ENCODE measurements at regions not wholly inside any gene's neighbourhood (a gene's known extent, or its start where the extent isn't known, plus 50 kb on each side); places are given as distances from the start of the nearest gene placed in this dataset.

DNA sequence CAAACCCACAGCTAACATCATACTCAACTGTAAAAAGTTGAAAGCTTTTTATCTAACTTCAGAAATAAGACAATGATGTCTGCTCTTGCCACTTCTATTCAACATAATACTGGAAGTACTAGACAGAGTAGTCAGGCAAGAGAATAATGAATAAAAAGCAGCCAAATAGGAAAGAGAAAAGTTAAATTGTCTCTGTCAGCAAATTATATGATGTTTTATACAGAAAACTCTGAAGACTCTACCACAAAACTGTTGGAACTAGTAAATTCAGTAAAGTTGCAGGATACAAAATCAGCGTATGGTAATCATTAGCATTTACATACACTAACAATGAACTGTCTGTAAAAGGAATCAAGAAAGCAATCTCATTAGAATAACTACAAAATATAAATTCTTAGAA lies 752.9 kb upstream of the CT83 start:
- Histone ChIP-seq H2AK5ac (ENCODE audit: low read length) (no peak overlapping the region), H3K36me3 (ENCODE audit: control insufficient read depth, insufficient read depth, low read length) (no peaks in the 10 kb centered on the region), H3K4ac (ENCODE audit: low read depth, low read length) (no peak overlapping the region), H3K4me3 (ENCODE audit: low read length) (no peak overlapping the region), H3K4me2 (ENCODE audit: low read length) (no peak overlapping the region), H3K56ac (ENCODE audit: low read length) (no peak overlapping the region), H4K8ac (ENCODE audit: low read depth, low read length) (no peak overlapping the region), H3K79me1 (ENCODE audit: low read length) (no peaks in the 10 kb centered on the region), H3K9ac (ENCODE audit: low read length) (no peak overlapping the region), H3K27ac (ENCODE audit: low read depth, low read length) (no peak overlapping the region), H2BK5ac (ENCODE audit: low read length) (no peak overlapping the region), H3K79me2 (ENCODE audit: control insufficient read depth, insufficient read depth, low read length) (no peaks in the 10 kb centered on the region), H3K27me3 (ENCODE audit: insufficient read depth, low read length, poor library complexity) (no peaks in the 10 kb centered on the region), H4K5ac (ENCODE audit: low read length) (no peak overlapping the region), H2BK15ac (replicated peaks; ENCODE audit: low read depth) (no peak overlapping the region), H3K18ac (ENCODE audit: low read length) (no peak overlapping the region), H3K23ac (ENCODE audit: low read length) (no peak overlapping the region), H3K4me1 (ENCODE audit: control insufficient read depth, low read depth, low read length) (no peaks in the 10 kb centered on the region), H2BK120ac (ENCODE audit: low read depth, low read length) (no peak overlapping the region)
- no peak for DNase-seq
- WGBS (ENCODE audit: extremely low coverage, insufficient coverage, low lambda C conversion rate): no CpG with 5 or more reads among the region's 1 CpG

DNA sequence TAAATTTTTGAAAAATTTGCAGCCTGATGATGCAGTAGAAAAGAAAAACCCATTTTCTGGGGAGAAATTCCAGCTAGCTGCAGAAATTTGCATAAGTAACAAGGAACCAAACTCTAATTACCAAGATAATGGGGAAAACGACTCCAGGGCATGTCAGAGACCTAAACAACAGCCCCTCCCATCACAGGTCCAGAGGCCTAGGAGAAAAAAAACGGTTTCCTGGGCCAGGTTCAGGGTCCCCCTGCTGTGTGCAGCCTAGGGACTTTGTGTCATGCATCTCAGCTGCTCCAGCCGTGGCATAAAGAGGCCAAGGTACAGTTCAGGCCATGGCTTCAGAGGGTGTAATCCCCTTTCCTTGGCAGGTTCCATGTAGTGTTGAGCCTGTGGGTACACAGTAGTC lies 733.7 kb upstream of the CT83 start:
- no peak overlapping the region for H3K4ac ChIP-seq (ENCODE audit: low read depth, low read length)

DNA sequence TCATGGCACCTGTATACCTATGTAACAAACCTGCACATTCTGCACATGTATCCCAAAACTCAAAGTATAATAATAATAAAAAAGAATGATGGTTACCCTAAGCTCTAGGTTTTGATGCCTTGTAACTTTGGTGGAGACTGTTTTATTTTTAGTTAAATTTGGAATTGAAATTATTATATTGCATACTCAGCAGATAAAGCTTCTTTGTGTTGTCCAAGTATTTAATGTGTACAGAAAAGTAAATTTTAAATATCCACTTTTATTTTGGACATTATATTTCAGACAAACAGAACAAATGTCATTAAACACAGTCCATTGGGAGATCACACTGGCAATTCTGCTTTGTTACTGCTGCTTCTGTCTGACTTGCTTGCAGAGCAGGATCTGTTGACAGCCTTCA lies 684.5 kb upstream of the CT83 start:
- H3K27me3 ChIP-seq (ENCODE audit: insufficient read depth, low read length, poor library complexity): no peaks in the 10 kb centered on the region

More for the DNA sequence above, 733.7 kb upstream of the CT83 start:
- Histone ChIP-seq H3K23ac (ENCODE audit: low read length) (no peak overlapping the region), H2BK120ac (ENCODE audit: low read depth, low read length) (no peak overlapping the region), H3K18ac (ENCODE audit: low read length) (no peak overlapping the region), H3K79me1 (ENCODE audit: low read length) (no peaks in the 10 kb centered on the region), H3K79me2 (ENCODE audit: control insufficient read depth, insufficient read depth, low read length) (no peaks in the 10 kb centered on the region), H3K4me2 (ENCODE audit: low read length) (no peak overlapping the region), H2AK5ac (ENCODE audit: low read length) (no peak overlapping the region), H3K4me3 (ENCODE audit: low read length) (no peak overlapping the region), H3K27ac (ENCODE audit: low read depth, low read length) (no peak overlapping the region), H3K4me1 (ENCODE audit: control insufficient read depth, low read depth, low read length) (no peaks in the 10 kb centered on the region), H3K9ac (ENCODE audit: low read length) (no peak overlapping the region), H2BK5ac (ENCODE audit: low read length) (no peak overlapping the region), H3K56ac (ENCODE audit: low read length) (no peak overlapping the region), H4K8ac (ENCODE audit: low read depth, low read length) (no peak overlapping the region), H4K5ac (ENCODE audit: low read length) (no peak overlapping the region), H2BK15ac (replicated peaks; ENCODE audit: low read depth) (no peak overlapping the region), H3K27me3 (ENCODE audit: insufficient read depth, low read length, poor library complexity) (no peaks in the 10 kb centered on the region), H3K36me3 (ENCODE audit: control insufficient read depth, insufficient read depth, low read length) (no peaks in the 10 kb centered on the region)
- WGBS (ENCODE audit: extremely low coverage, insufficient coverage, low lambda C conversion rate): no CpG with 5 or more reads among the region's 3 CpGs
- DNase-seq: peak; percentile 33

DNA sequence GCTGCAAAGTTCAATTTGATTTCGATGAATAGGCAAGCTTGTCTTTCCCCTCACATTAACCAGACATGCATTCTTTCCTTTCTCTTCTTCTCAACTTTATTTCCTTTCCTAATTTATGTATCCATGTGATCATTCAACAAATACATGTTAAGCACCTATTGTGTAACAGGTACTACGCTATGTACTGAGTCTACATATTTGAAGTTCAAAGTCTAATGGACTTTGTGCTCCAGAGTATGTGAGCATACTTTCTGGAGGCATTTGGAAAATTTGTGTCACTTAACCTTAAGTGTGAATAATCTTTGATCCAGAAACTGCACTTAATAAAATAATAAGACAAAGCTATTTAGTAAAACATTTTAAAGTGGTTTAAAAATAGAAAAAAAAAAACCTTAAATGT lies 675.3 kb upstream of the CT83 start:
- Histone ChIP-seq H3K9ac (ENCODE audit: low read length) (no peak overlapping the region), H3K23ac (ENCODE audit: low read length) (no peak overlapping the region), H3K36me3 (ENCODE audit: control insufficient read depth, insufficient read depth, low read length) (no peaks in the 10 kb centered on the region), H3K4ac (ENCODE audit: low read depth, low read length) (no peak overlapping the region), H4K8ac (ENCODE audit: low read depth, low read length) (no peak overlapping the region), H3K79me2 (ENCODE audit: control insufficient read depth, insufficient read depth, low read length) (no peaks in the 10 kb centered on the region), H3K18ac (ENCODE audit: low read length) (no peak overlapping the region), H3K27ac (ENCODE audit: low read depth, low read length) (no peak overlapping the region), H3K56ac (ENCODE audit: low read length) (no peak overlapping the region), H3K4me2 (ENCODE audit: low read length) (no peak overlapping the region), H2BK15ac (replicated peaks; ENCODE audit: low read depth) (no peak overlapping the region), H4K5ac (ENCODE audit: low read length) (no peak overlapping the region), H2BK5ac (ENCODE audit: low read length) (no peak overlapping the region), H3K27me3 (ENCODE audit: insufficient read depth, low read length, poor library complexity) (no peaks in the 10 kb centered on the region), H3K4me3 (ENCODE audit: low read length) (no peak overlapping the region), H2AK5ac (ENCODE audit: low read length) (no peak overlapping the region), H3K79me1 (ENCODE audit: low read length) (no peaks in the 10 kb centered on the region), H2BK120ac (ENCODE audit: low read depth, low read length) (no peak overlapping the region), H3K4me1 (ENCODE audit: control insufficient read depth, low read depth, low read length) (no peaks in the 10 kb centered on the region)
- WGBS (ENCODE audit: extremely low coverage, insufficient coverage, low lambda C conversion rate): no CpG with 5 or more reads among the region's 2 CpGs
- DNase-seq: no peak

More for the DNA sequence above, 684.5 kb upstream of the CT83 start:
- H3K79me1 ChIP-seq (ENCODE audit: low read length): no peaks in the 10 kb centered on the region
- no peaks in the 10 kb centered on the region for H3K4me1 ChIP-seq (ENCODE audit: control insufficient read depth, low read depth, low read length)
- no peak overlapping the region for H3K4me2 ChIP-seq (ENCODE audit: low read length)
- H3K4me3 ChIP-seq (ENCODE audit: low read length): no peak overlapping the region
- H3K18ac ChIP-seq (ENCODE audit: low read length): no peak overlapping the region
- no peaks in the 10 kb centered on the region for H3K36me3 ChIP-seq (ENCODE audit: control insufficient read depth, insufficient read depth, low read length)
- H3K9ac ChIP-seq (ENCODE audit: low read length): no peak overlapping the region
- no peak overlapping the region for H4K5ac ChIP-seq (ENCODE audit: low read length)
- H2AK5ac ChIP-seq (ENCODE audit: low read length): no peak overlapping the region
- no peak for DNase-seq
- no peak overlapping the region for H4K8ac ChIP-seq (ENCODE audit: low read depth, low read length)
- no peak overlapping the region for H2BK5ac ChIP-seq (ENCODE audit: low read length)
- no peaks in the 10 kb centered on the region for H3K79me2 ChIP-seq (ENCODE audit: control insufficient read depth, insufficient read depth, low read length)
- H2BK15ac ChIP-seq (replicated peaks; ENCODE audit: low read depth): no peak overlapping the region
- H3K23ac ChIP-seq (ENCODE audit: low read length): no peak overlapping the region
- H3K4ac ChIP-seq (ENCODE audit: low read depth, low read length): no peak overlapping the region
- no peak overlapping the region for H2BK120ac ChIP-seq (ENCODE audit: low read depth, low read length)
- no peak overlapping the region for H3K27ac ChIP-seq (ENCODE audit: low read depth, low read length)
- H3K56ac ChIP-seq (ENCODE audit: low read length): no peak overlapping the region

DNA sequence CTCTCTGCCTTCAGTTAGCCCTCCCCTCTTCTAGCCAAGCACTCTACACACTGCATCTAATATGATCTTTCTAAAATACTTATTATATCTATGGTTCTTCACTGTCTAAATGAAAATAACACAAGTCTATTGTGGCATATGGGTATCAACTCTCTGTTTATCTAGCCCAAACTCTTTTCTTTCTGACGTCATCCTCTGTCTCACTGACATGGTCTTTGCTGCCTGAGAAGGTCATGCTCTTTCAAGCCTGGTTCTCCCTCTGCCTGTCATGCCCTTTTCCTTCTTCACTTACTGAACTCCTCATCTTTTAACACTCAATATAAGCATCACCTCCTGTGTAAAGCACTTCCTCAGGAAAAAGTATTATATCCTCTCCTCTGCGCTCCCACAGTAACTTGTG lies 672.2 kb upstream of the CT83 start:
- H3K79me2 ChIP-seq (ENCODE audit: control insufficient read depth, insufficient read depth, low read length): no peaks in the 10 kb centered on the region
- H3K79me1 ChIP-seq (ENCODE audit: low read length): no peaks in the 10 kb centered on the region
- H3K27ac ChIP-seq (ENCODE audit: low read depth, low read length): no peak overlapping the region
- no peak overlapping the region for H4K8ac ChIP-seq (ENCODE audit: low read depth, low read length)
- H2BK120ac ChIP-seq (ENCODE audit: low read depth, low read length): no peak overlapping the region
- DNase-seq: no peak
- no peak overlapping the region for H4K5ac ChIP-seq (ENCODE audit: low read length)
- H3K23ac ChIP-seq (ENCODE audit: low read length): no peak overlapping the region
- no peak overlapping the region for H3K4ac ChIP-seq (ENCODE audit: low read depth, low read length)
- H3K56ac ChIP-seq (ENCODE audit: low read length): no peak overlapping the region
- no peaks in the 10 kb centered on the region for H3K36me3 ChIP-seq (ENCODE audit: control insufficient read depth, insufficient read depth, low read length)
- H2BK5ac ChIP-seq (ENCODE audit: low read length): no peak overlapping the region
- H3K9ac ChIP-seq (ENCODE audit: low read length): no peak overlapping the region
- H3K4me1 ChIP-seq (ENCODE audit: control insufficient read depth, low read depth, low read length): no peaks in the 10 kb centered on the region
- no peak overlapping the region for H3K4me3 ChIP-seq (ENCODE audit: low read length)
- H3K4me2 ChIP-seq (ENCODE audit: low read length): no peak overlapping the region
- H2AK5ac ChIP-seq (ENCODE audit: low read length): no peak overlapping the region
- WGBS (ENCODE audit: extremely low coverage, insufficient coverage, low lambda C conversion rate): no CpG with 5 or more reads among the region's 2 CpGs
- H2BK15ac ChIP-seq (replicated peaks; ENCODE audit: low read depth): no peak overlapping the region
- H3K18ac ChIP-seq (ENCODE audit: low read length): no peak overlapping the region
- H3K27me3 ChIP-seq (ENCODE audit: insufficient read depth, low read length, poor library complexity): no peaks in the 10 kb centered on the region

DNA sequence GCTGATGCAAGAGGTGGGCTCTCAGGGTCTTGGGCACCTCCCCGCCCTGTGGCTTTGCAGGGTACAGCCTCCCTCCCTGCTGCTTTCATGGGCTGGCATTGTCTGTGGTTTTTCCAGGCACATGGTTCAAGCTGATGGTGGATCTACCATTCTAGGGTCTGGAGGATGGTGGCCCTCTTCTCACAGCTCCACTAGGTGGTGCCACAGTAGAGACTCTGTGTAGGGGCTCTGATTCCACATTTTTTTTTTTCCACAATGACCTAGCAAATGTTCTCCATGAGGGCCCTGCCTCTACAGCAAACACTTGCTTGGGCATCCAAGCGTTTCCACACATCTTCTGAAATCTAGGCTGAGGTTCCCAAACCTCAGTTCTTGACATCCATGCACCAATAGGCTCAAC lies 657.9 kb upstream of the CT83 start:
- no peak overlapping the region for H3K56ac ChIP-seq (ENCODE audit: low read length)
- H3K27ac ChIP-seq (ENCODE audit: low read depth, low read length): no peak overlapping the region
- no peak overlapping the region for H3K9ac ChIP-seq (ENCODE audit: low read length)
- H3K4me3 ChIP-seq (ENCODE audit: low read length): no peak overlapping the region
- no peak overlapping the region for H4K8ac ChIP-seq (ENCODE audit: low read depth, low read length)
- DNase-seq: peak; percentile 0
- no peak overlapping the region for H2AK5ac ChIP-seq (ENCODE audit: low read length)
- no peak overlapping the region for H2BK5ac ChIP-seq (ENCODE audit: low read length)
- H3K18ac ChIP-seq (ENCODE audit: low read length): no peak overlapping the region
- no peak overlapping the region for H3K4me2 ChIP-seq (ENCODE audit: low read length)
- H4K5ac ChIP-seq (ENCODE audit: low read length): no peak overlapping the region
- no peak overlapping the region for H2BK120ac ChIP-seq (ENCODE audit: low read depth, low read length)
- H2BK15ac ChIP-seq (replicated peaks; ENCODE audit: low read depth): no peak overlapping the region
- H3K4ac ChIP-seq (ENCODE audit: low read depth, low read length): no peak overlapping the region
- H3K27me3 ChIP-seq (ENCODE audit: insufficient read depth, low read length, poor library complexity): no peaks in the 10 kb centered on the region
- H3K36me3 ChIP-seq (ENCODE audit: control insufficient read depth, insufficient read depth, low read length): no peaks in the 10 kb centered on the region
- no peaks in the 10 kb centered on the region for H3K79me2 ChIP-seq (ENCODE audit: control insufficient read depth, insufficient read depth, low read length)
- H3K23ac ChIP-seq (ENCODE audit: low read length): no peak overlapping the region
- H3K79me1 ChIP-seq (ENCODE audit: low read length): no peaks in the 10 kb centered on the region
- WGBS (ENCODE audit: extremely low coverage, insufficient coverage, low lambda C conversion rate): no CpG with 5 or more reads among the region's 2 CpGs
- no peaks in the 10 kb centered on the region for H3K4me1 ChIP-seq (ENCODE audit: control insufficient read depth, low read depth, low read length)

Measured in mesendoderm (in vitro differentiated cells).